LHCN-M2 (cell line): ENCODE measurements at regions not wholly inside any gene's neighbourhood (a gene's known extent, or its start where the extent isn't known, plus 50 kb on each side); places are given as distances from the start of the nearest gene placed in this dataset.
A peak's percentile ranks its signal among the peaks of the same experiment; 100 is the strongest.

Experiments used
- DNase-seq: peaks from one replicate; pipeline ENCODE4 v3.0.0-alpha.2; 2012; ENCODE audit warnings: low read depth

- no peak for DNase-seq
Observed at GRCh38 chr9:88812938-88813637, 178.2 kb upstream of the S1PR3 start.

GRCh38 chr9:88813638-88814209, 177.5 kb upstream of the S1PR3 start:
- no peak for DNase-seq

GRCh38 chr9:88814577-88814976, 176.7 kb upstream of the S1PR3 start:
- peak; percentile 92 for DNase-seq

DNA sequence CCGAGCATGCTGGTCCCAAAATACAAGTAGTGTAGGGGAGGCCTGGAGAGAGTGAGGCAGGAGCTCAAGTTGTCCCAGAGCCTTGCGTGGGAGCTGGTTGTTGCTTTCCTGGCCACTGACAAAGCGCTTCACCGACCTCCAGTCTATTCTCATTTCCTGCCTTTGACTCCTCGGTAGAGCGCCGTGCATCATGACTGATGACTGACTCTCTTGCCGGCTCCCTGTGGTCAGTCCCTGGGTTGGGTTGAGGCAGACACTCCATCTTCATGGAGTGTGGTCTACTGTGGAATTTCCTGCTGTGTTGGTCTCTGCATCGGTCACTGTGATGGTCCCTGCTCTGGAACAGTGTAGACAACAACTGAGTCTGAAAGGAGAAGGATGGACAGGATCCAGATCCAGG, 175.1 kb upstream of the S1PR3 start:
- DNase-seq = peak; percentile 32

DNA sequence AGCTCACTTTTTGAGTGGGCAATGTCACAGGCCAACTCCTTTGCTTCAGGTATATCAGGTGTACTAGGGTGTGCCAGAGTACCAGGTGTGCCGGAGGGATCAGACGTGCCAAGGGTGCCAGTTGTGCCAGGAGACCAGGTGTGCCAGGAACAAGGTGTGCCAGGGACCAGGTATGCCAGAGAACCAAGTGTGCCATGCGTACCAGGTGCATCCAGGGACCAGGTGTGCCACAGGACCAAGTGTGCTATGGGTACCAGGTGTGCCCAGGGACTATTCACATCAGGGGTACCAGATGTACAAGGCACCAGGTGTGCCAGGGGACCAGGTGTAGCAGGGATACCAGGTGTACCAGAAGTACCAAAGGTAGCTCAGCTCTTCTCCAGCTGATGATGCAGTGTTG, 174.7 kb upstream of the S1PR3 start:
- DNase-seq = no peak

DNA sequence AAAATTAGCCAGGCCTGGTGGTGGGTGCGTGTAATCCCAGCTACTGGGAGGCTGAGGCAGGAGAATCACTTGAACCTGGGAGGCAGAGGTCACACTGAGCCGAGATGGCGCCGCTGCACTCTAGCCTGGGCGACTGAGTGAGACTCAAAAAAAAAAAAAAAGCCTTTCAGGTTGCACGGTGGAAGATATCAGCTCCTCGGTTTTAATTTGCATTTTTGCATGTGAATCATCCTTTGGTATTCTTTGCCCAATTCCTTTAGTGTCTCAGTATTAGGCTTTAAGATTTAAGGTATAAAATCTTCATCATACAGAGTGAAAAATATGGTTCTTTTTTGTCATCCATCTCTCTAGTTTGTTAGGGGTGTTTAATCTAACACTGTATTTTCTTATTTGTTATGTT, 173.6 kb upstream of the S1PR3 start:
- no peak for DNase-seq

DNA sequence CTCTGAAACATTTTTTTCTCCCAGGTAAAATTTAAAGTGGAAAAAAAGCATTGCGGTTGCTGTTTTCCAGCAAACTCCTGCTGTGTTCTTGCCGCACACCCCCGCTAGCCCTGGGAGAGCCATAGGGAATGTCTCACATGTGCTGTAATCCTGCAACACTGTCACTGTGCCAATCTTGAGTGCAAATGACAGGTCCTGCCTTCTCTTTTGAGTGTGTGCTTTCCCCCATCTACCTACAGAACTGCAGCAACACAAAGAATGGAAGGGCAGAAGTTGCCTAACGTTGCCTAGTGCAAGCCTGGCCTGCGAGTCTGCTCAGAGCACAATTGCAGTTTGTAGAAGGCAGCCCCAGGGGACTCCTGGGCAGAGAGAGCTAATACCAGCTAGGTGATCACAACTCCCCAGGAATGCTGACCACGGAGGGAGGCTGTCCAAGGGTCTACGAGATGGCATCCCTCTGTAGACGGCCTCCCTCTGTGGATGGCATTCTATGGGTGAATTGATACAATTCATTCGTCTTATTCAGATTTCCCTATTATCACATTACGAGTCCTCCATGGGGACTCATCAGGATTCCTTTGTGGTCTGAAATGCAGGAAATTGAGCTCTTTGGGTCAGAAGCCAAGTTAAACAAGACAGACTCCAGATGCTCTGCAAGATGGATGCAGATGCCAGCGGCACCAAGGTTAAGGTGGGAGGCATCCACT, 172.6 kb upstream of the S1PR3 start:
- peak; percentile 89 for DNase-seq

- no peak for DNase-seq
Observed at GRCh38 chr9:88819476-88819875, 171.8 kb upstream of the S1PR3 start.

DNA sequence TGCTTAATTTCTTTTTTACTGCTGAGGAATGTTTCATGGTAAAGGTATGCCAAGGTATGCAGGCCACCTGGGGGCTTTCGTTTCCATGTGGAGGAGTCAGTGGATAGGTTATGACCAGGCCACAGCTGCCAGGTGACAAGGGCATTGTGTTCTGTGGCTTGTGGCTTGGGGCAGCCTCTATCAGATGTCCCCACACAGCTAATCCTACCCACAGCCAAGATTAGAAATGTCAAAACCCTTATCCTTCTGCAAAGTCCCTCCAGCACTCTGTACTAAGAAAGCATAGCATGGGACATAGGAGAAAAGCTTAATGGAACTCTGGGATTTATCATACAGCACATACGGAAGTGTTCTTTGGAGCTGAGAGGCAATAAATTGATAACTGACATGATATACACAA, 171.2 kb upstream of the S1PR3 start:
- DNase-seq = no peak

DNA sequence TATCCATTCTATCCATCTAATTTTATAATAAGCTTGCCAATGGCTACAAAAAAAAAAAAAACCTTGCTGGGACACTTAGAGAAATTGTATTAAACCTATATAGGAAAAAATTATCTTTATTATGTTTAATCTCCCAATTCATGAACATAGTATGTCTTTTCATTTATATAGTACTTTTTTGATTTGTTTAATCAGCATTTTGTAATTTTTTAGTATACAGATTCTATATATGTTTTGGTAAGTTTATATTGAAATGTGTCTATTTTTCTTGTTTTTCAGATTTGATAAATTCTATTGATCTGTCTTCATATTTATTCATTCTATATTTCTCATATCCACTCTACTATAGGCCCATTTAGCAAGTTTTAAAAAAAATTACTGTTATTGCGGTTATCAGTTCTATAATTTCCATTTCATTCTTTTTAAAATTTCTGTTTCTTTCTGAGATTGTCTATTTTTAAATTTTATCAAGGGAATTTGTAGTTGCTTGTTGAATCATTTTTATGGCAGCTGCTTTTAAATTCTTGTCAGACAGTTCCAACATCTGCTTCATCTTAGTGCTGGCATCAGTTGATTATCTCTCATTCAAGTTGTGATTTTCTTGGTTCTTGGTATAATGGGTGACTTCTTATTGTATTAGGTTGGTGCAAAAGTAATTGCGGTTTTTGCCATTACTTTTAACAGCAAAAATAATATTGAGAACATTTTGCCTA, 170.1 kb upstream of the S1PR3 start:
- DNase-seq = peak; percentile 41

GRCh38 chr9:88821746-88822106, 169.5 kb upstream of the S1PR3 start:
- peak; percentile 27 for DNase-seq

DNA sequence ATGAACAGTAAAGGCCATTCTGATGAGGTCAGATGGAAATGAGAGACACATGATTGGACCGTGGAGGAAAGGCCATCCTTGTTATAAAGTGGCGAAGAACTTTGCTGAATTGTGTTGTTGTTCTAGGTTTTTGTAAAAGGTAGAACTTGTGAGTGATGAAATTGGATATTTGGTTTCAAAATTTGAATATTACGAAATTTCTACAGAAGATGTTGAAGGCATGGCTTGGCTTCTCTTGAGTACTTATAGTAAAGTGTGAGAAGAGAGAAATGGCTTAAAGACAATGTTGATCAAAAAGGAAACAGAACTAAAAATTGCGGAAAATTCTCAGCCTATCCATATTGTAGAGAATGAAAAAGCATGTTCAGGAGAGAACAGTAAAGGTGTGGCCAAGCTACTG, 166.6 kb upstream of the S1PR3 start:
- DNase-seq = no peak

DNA sequence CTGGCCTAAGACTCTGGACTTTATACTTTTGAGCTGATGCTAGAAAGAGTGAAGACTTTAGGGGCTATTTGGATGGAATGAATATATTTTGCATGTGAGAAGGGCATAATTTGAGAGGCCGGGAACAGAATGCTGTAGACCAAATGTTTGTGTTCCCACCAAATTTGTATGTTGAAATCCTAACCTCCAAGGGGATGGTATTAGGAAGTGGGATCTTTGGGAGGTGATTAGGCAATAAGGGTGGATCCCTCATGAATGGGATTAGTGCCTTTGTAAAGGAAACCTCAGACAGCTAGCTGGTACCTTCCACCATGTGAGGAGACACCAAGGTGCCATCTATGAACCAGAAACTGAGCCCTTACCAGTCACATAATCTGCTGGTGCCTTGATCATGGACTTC, 165.1 kb upstream of the S1PR3 start:
- no peak for DNase-seq

DNA sequence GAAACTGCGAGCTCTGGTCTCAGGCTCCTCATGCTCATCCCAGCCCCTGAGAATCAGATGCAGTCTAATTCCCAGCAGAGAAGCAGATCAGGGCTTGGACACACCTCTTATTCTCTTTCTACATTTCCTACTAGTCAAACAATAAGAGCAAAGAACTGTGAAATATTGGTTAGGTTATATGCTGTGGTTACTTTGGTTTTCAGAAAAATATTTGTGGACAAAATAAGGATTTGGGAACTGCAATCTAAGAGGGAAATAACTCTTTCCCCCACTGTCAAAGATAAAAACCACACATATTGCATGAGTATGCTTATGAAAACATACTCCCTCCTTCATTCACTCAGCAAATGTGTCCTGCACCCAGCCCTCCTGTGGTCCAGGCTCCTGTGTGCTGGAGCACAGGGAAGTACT, 164.5 kb upstream of the S1PR3 start:
- peak; percentile 78 for DNase-seq

DNA sequence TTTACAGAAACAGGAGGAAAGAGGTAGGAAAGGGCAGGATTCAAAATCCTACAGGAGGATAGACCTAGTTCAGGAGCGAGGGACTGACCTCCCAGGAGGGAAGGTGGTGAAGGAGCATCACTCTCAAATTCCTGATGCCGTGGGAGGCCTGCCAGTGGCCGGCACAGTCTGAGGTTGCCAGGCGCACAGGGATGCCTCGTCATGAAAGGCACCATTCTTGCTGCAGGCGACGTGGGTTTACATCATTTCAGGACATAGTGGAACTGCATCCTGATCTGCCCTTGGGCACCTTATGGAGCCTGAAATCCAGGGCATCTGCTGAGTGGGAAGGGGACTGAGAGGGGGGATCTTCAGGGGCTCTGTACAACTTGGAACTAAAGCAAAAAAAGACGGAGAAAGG, 163.2 kb upstream of the S1PR3 start:
- DNase-seq = no peak

DNA sequence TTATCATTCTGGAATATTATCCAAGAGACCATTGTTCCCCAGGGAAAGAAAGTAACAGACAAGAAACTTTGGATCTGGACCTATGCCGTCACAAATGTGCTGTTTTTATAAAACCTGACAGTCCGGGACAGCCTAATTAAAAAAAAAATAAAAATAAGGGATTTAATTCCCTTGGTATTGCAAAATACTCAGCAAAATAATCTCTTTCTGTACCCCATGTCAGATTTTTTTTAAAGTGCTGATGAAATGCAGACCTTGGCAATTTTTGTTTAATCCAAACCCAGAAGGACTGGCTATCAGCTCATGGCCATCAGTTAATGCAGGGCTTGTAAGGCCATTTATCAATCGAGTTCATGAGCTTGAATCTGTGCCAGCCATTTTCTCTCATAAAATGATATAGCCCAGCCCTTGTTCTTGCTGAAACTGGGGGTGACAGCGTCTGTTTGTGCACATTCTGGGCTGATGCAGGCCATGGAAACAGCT, 162.7 kb upstream of the S1PR3 start:
- DNase-seq = no peak

DNA sequence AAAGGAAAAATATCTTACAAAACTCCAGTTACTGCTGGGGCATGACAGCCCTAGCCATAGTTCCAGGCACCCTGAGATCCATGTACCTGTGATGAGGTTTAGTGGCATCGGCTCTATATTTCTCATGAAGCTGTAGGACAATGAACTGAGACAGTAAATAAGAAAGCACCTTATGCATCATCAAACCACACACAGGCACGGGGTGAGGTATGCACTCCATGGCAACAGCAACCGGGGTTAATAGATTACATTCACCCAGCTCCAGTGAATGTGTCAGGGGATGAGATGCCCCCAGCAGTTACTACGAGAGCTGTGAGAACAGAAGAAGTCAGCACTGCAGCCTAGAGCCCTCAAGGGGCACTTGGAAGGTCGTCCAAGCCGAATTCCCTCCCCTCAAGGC, 162.0 kb upstream of the S1PR3 start:
- DNase-seq = no peak

- DNase-seq = no peak
Observed at GRCh38 chr9:88831713-88832407, 159.4 kb upstream of the S1PR3 start.

DNA sequence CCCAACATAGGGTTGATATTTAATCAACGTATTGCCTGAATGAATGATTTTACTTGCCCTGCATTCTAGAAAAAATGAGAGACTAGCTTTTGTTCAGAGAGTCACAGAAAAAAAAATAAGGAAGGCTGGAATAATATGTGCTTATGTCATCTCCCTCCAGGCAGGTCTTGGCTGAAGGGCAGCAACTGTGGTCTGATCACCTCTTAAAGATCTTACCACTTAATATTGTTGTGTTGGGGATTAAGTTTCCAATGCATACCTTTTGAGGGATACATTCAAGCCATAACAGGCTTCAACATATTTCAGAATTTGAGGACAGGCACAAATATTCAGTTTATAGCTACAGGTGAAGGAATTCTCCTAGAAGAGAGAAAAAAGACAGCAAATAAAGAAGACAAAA, 157.3 kb upstream of the S1PR3 start:
- no peak for DNase-seq

DNA sequence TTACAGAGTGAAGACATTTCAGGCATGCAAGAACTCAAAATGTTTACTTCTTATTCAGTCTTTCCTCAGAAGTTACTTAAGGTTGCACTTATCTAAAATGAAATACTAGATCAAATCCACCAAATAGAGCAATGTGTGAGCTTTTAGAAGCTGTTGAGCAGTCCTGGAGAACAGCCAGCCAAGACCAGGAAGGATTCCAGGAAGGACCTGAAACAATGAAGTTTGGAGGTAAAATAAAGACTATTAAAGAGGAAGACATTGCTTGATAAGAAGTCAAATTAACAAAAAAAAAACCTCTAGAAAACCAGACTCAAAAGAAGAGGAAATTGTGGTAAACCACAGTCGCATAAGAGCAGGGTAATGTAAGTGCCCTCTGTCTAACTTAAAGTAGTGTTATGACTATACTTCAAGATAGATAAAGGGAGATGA, 156.2 kb upstream of the S1PR3 start:
- DNase-seq = peak; percentile 49

DNA sequence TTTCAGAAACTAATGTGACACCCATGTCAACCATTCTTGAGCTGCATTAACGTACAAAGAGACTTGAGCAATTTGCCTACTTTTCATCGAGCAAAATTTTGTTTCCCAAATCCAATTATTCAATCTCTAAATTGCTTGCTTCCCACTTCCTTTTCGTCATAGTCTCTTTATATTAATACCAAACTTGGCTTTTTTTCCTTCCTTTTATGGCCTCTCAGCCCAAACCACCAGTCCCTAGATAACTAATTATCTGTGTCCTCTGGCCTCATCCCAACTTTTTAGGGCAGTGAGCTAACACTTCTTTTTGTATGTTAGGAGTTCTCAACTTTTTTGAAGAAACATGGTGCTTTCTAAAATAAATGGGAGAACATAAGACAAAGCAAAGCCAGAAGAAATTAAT, 155.5 kb upstream of the S1PR3 start:
- DNase-seq = no peak

- no peak for DNase-seq
Observed at GRCh38 chr9:88837731-88838130, 153.5 kb upstream of the S1PR3 start.
